ENCODE measurements at regions not wholly inside any gene's neighbourhood (a gene's known extent, or its start where the extent isn't known, plus 50 kb on each side); places are given as distances from the start of the nearest gene placed in this dataset.

DNA sequence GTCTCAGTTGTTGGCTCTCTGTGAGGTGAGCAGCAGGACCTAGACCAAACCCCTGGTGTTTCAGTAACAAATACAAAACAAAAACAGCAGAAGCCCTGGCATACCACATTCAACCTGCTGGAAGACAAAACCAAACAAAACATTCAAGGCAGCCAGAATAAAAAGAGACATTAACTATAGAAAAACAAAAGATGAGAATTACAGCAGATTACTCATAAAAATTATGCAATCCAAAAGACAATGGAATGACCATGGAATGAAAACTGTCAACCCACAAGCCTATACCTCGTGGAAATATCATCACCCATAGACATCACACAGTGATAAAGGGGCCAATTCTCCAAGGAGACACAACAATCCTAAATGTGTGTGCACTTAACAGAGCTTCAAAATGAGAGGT, 106.0 kb upstream of the IQSEC1 start:
- DNase-seq (ENCODE audit: low read depth in 1 of 2, low spot score in 2 of 2) = no peak
- H3K27ac ChIP-seq = no peak overlapping the region
- H3K27me3 ChIP-seq (replicated peaks) = no peaks in the 10 kb centered on the region
- H3K9me3 ChIP-seq (replicated peaks) = 0 out of 2 replicates have a peak, but pooled peaks cover 6% of the 10 kb centered on the region
- no peaks in the 10 kb centered on the region for H3K4me1 ChIP-seq (replicated peaks)
- no peak overlapping the region for H3K4me3 ChIP-seq
- no peaks in the 10 kb centered on the region for H3K36me3 ChIP-seq

DNA sequence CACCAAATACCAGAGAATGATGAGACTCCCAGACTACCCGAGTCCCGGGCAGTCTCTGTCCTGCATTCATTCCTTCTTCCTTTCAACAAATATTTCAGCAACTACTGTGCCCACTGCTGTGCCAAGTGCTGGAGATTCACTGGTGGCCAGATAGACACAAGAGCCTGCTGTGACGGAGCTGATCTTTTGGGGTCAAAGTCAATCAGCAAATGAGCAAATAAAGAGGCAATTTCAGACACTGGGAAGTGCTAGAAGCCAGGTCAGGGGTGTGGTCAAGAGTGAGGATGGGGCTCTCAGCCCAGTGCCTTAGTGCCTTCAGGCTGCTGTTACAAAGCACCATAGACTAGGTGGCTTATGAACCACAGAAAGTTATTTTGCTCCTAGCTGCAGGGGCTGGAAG, 104.9 kb upstream of the IQSEC1 start:
- H3K27me3 ChIP-seq (replicated peaks) = no peaks in the 10 kb centered on the region
- DNase-seq (ENCODE audit: low read depth in 1 of 2, low spot score in 2 of 2) = no peak
- H3K27ac ChIP-seq = no peak overlapping the region
- 0 out of 2 replicates have a peak, but pooled peaks cover 6% of the 10 kb centered on the region for H3K9me3 ChIP-seq (replicated peaks)
- H3K4me3 ChIP-seq = no peak overlapping the region
- H3K4me1 ChIP-seq (replicated peaks) = no peaks in the 10 kb centered on the region
- H3K36me3 ChIP-seq = no peaks in the 10 kb centered on the region

DNA sequence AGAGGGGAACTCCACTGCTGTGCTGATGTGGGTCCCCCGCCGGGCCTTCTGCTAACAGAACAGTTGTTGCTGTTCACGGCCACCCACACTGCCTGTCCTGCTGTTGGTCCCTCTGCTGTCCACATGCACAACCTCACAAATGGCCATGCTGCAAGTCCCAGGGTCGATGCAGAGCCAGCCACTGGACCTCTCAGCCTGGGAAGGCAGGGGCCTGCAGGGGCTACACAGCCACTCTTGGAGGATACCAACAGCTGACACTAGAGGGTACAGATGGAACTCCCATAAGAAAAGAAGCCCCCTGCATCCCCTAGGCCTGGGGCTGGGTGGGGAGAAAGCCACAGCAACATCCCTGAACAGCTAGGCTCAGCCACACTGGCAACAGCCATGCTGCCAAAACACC, 104.4 kb upstream of the IQSEC1 start:
- Histone ChIP-seq H3K36me3 (no peaks in the 10 kb centered on the region), H3K4me1 (replicated peaks) (no peaks in the 10 kb centered on the region), H3K27ac (no peak overlapping the region), H3K27me3 (replicated peaks) (no peaks in the 10 kb centered on the region), H3K4me3 (no peak overlapping the region), H3K9me3 (replicated peaks) (0 out of 2 replicates have a peak, but pooled peaks cover 6% of the 10 kb centered on the region)
- DNase-seq (ENCODE audit: low read depth in 1 of 2, low spot score in 2 of 2) = no peak

DNA sequence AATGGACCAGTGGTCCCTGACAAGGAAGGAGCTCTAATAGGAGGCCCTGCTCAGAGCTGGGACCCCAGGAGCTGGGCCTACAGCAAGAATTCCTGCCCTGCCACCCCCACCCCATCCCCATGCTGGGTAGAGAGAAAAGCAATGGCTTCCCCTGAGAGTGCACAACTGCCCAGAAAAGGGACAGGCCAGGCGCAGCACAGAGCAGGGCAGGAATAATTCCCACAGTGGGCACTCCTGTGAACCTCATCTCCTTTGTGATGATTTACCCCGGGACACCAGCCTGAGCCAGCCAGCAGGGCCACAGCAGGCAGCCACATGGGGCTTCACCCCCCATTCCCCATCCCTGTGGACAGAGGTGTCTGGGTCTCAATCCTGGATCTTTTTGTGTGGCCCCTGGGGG, 104.0 kb upstream of the IQSEC1 start:
- Histone ChIP-seq H3K4me3 (no peak overlapping the region), H3K36me3 (no peaks in the 10 kb centered on the region), H3K27ac (no peak overlapping the region), H3K4me1 (replicated peaks) (no peaks in the 10 kb centered on the region), H3K27me3 (replicated peaks) (no peaks in the 10 kb centered on the region), H3K9me3 (replicated peaks) (0 out of 2 replicates have a peak, but pooled peaks cover 6% of the 10 kb centered on the region)
- DNase-seq (ENCODE audit: low read depth in 1 of 2, low spot score in 2 of 2) = no peak

DNA sequence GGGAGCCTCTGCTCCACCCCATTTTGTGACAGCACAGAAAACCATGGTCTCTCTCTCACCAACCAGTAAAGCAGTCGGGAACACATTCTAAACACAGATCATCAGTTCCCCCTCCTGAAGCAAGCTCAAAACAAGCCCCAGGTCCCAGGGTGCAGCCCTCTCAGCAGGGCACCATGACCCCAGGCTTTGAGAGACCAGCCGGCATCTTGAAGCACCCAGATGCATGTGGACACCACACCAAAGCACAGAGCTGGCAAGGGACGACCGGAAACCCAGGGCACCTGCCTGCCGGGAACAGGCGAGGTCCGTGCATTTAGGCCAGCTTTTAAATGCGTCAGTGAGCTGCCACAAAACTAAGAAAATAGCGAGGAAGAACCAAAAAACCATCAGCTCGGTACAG, 103.2 kb upstream of the IQSEC1 start:
- DNase-seq (ENCODE audit: low read depth in 1 of 2, low spot score in 2 of 2) = no peak

DNA sequence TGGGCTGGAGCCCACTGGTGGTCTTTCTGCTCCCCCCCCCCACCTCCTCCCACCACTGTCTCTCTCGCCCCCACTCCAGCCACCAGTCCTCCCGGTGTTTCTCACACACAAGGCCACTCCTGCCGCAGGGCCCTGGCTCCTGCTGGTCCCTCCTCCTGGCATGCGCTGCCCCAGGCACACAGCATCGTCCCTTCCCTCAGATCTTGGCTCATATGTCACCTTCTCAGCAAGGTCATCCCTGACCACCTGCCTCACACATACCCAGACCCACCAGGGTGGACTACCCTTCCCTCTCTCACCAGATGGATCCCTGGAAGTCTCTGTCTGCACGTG, 101.5 kb upstream of the IQSEC1 start:
- H3K27ac ChIP-seq = no peak overlapping the region
- H3K27me3 ChIP-seq (replicated peaks) = no peaks in the 10 kb centered on the region
- no peaks in the 10 kb centered on the region for H3K4me1 ChIP-seq (replicated peaks)
- H3K36me3 ChIP-seq = no peaks in the 10 kb centered on the region
- H3K4me3 ChIP-seq = no peak overlapping the region
- 0 out of 2 replicates have a peak, but pooled peaks cover 6% of the 10 kb centered on the region for H3K9me3 ChIP-seq (replicated peaks)
- DNase-seq (ENCODE audit: low read depth in 1 of 2, low spot score in 2 of 2) = no peak

More for the DNA sequence above, 103.2 kb upstream of the IQSEC1 start:
- H3K36me3 ChIP-seq = no peaks in the 10 kb centered on the region
- no peaks in the 10 kb centered on the region for H3K4me1 ChIP-seq (replicated peaks)
- H3K9me3 ChIP-seq (replicated peaks) = 0 out of 2 replicates have a peak, but pooled peaks cover 6% of the 10 kb centered on the region
- no peak overlapping the region for H3K27ac ChIP-seq
- H3K27me3 ChIP-seq (replicated peaks) = no peaks in the 10 kb centered on the region
- H3K4me3 ChIP-seq = no peak overlapping the region

DNA sequence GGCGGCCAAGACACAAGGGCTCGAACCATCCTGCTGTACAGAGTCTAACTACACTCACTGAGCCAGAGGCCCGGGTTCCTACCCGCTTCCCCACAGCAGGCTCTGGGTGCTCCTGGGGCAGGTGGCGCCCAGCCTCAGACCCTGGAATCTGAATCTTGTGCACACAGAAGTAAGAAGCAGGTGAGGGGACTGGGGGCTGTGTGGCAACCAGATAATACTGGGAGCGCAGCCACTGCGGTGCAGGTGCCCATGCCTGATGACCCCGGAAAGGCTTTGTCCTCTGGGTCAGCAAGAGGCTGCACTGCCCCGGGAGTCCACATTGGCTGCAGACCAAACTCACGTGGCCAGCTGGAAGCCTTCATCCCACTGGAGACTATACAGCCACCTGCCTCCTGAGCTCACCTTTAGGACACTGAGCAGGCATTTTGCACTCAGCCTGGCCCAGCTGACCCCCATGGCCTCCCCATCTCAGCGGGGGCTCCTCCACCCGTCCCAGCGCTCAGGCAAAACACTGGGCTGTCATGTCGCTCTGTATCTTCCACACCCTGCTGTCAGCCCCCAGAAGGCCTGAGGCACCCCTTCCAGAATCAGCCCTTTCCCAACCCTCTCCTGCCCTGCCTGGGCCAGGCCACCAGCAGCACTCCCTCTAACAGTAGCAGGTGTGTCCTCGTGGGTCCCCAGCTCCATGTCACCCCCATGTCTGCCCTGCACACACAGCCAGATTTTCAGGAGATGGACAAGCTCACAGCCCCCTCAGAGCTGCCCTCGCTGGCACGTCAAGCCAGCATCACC, 101.0 kb upstream of the IQSEC1 start:
- DNase-seq (ENCODE audit: low read depth in 1 of 2, low spot score in 2 of 2) = no peak
- no peaks in the 10 kb centered on the region for H3K36me3 ChIP-seq
- H3K27me3 ChIP-seq (replicated peaks) = no peaks in the 10 kb centered on the region
- H3K4me1 ChIP-seq (replicated peaks) = no peaks in the 10 kb centered on the region
- H3K27ac ChIP-seq = no peak overlapping the region
- 0 out of 2 replicates have a peak, but pooled peaks cover 5% of the 10 kb centered on the region for H3K9me3 ChIP-seq (replicated peaks)
- no peak overlapping the region for H3K4me3 ChIP-seq

DNA sequence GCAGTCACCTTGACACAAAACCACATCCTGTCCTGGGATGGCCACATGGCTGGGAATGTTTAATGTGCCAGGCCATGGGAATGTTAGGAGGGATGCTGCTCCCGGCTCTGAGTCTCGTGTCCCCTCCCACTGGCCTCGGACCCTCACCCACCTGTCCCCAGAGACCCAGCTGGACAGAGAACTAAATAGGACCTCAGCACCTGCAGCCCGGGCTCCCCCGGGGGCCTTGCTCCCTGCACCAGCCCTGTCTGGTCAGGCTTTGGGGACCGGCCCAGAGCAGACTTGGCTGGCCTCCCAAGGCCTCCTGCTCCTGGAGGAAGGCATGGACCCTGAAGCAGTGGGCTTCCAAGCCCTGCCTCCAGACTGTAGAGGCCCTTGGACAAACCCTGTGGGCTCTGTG, 100.0 kb upstream of the IQSEC1 start:
- Histone ChIP-seq H3K27ac (no peak overlapping the region), H3K4me1 (replicated peaks) (no peaks in the 10 kb centered on the region), H3K4me3 (no peak overlapping the region), H3K27me3 (replicated peaks) (no peaks in the 10 kb centered on the region), H3K36me3 (no peaks in the 10 kb centered on the region), H3K9me3 (replicated peaks) (no peaks in the 10 kb centered on the region)
- no peak for DNase-seq (ENCODE audit: low read depth in 1 of 2, low spot score in 2 of 2)

DNA sequence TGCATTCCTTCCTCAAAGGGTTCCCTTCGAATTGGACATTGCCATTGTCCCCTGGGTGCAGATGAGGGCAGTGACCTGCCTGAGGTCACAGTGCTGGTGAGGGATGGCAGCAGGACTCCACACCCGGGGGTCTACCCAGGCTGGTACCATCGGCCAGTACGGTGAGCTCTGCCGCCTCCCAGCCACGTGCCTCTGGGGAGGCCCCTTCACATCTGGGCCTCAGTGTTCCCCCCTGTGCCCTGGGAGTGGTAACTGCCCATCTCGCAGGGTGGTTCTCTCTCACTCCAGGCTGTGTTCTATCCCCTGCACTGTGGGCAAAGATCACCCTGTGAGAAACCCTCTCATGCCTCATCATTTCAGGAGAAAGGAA, 99.4 kb upstream of the IQSEC1 start:
- Histone ChIP-seq H3K27me3 (replicated peaks) (no peaks in the 10 kb centered on the region), H3K9me3 (replicated peaks) (no peaks in the 10 kb centered on the region), H3K36me3 (no peaks in the 10 kb centered on the region), H3K4me1 (replicated peaks) (no peaks in the 10 kb centered on the region), H3K4me3 (no peak overlapping the region), H3K27ac (no peak overlapping the region)
- DNase-seq (ENCODE audit: low read depth in 1 of 2, low spot score in 2 of 2) = no peak

DNA sequence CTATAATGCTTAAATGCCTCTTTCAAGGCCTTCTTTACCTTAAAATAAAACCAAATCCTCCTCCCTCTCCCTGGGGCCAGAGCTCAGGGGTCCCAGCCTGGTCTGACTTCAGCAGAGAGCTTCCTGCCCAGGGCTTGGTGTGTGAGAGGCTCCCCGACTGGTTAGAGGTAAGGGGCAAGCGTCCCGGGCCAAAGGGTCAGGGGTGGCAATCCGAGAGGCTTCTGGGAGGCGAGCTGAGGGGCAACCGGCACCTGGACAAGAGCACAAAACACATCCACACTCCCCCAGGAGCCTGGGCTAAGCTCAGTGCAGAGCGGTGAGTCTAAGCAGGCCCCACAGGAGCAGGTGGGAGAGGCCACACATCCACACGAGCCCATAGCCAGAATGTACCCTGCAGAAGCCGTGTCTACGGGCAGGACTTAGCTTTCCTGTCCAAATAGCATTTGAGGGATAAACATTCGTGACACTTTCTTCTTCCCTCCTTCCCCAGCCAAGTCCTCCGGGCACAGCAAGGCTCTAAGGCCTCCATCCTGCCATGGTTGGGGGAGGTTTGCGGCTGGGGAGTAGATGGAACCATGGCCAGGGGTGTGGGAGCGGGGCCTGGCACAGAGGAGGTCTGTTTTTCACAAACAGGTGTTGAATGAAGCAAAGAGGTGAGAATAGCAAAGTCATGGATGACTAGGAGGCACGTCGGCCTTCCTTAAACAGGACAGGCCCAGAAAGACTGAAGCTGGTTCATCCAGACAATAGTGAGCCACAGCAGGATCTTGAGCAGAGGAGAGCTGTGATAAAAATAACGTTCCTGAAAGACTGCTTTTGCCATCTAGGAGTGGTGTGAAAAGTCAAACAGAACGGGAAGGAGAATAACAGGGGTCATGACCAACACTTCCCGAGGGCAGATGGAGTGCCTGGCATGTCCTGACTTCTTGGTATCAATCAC, 98.7 kb upstream of the IQSEC1 start:
- Histone ChIP-seq H3K4me1 (replicated peaks) (no peaks in the 10 kb centered on the region), H3K27ac (no peak overlapping the region), H3K9me3 (replicated peaks) (no peaks in the 10 kb centered on the region), H3K36me3 (no peaks in the 10 kb centered on the region), H3K27me3 (replicated peaks) (no peaks in the 10 kb centered on the region), H3K4me3 (no peak overlapping the region)
- no peak for DNase-seq (ENCODE audit: low read depth in 1 of 2, low spot score in 2 of 2)

DNA sequence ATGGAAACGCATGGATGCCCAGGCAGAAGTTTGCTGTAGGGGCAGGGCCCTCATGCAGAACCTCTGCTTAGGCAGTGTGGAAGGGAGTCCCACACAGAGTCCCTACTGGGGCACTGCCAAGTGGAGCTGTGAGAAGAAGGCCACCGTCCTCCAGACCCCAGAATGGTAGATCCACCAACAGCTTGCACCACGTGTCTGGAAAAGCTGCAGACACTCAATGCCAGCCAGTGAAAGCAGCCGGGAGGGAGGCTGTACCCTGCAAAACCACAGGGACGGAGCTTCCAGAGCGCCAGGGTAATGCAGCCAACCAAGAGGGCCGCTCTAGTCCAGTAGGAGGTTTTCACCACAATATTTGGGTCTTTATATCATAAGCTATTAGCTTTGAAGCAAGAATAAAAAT, 97.1 kb upstream of the IQSEC1 start:
- Histone ChIP-seq H3K27me3 (replicated peaks) (no peaks in the 10 kb centered on the region), H3K4me1 (replicated peaks) (no peaks in the 10 kb centered on the region), H3K27ac (no peak overlapping the region), H3K4me3 (no peak overlapping the region), H3K9me3 (replicated peaks) (no peaks in the 10 kb centered on the region), H3K36me3 (no peaks in the 10 kb centered on the region)
- no peak for DNase-seq (ENCODE audit: low read depth in 1 of 2, low spot score in 2 of 2)

DNA sequence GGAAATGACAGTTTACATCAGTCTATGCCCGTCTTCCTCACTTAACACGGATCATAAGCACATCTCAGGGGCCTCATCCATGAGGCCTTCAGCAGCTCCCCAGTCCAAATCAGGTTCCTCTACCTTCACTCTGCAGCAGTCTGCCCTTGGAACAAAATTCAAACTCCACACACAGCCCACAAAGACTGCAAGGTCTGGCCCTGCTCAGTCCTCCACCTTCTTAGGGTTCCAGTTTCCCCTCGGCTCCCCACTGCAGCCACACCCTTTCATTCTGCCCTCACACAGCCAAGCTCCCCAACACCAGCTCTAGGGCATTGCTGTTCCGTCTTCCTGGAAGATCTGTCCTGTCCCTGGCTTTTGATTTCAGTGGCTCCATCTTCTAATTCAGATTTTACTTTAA, 95.2 kb upstream of the IQSEC1 start:
- H3K4me1 ChIP-seq (replicated peaks) = no peaks in the 10 kb centered on the region
- no peaks in the 10 kb centered on the region for H3K27me3 ChIP-seq (replicated peaks)
- no peaks in the 10 kb centered on the region for H3K9me3 ChIP-seq (replicated peaks)
- no peak for DNase-seq (ENCODE audit: low read depth in 1 of 2, low spot score in 2 of 2)
- no peaks in the 10 kb centered on the region for H3K36me3 ChIP-seq
- H3K27ac ChIP-seq = no peak overlapping the region
- H3K4me3 ChIP-seq = no peak overlapping the region

DNA sequence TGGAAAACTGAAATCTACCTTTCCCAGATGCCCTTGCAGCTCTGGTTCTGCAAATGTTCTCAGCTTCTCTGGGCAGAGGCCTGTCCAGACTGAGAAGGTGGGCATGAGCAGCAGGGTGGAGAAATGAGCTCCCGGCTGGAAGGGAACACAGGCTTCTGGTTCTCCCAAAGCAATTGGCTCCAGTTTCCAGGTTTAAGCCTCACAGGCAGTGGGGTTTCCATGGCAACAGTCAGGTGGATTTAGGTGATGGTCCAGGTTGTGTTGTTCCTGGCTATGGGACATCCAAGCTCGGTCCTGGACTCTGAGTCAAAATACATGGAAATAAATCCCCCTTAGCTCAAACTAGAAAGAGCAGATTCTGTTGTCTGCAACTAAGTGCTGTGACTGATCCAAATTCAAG, 94.6 kb upstream of the IQSEC1 start:
- H3K4me3 ChIP-seq = no peak overlapping the region
- H3K4me1 ChIP-seq (replicated peaks) = no peaks in the 10 kb centered on the region
- H3K36me3 ChIP-seq = no peaks in the 10 kb centered on the region
- no peak for DNase-seq (ENCODE audit: low read depth in 1 of 2, low spot score in 2 of 2)
- no peaks in the 10 kb centered on the region for H3K27me3 ChIP-seq (replicated peaks)
- no peaks in the 10 kb centered on the region for H3K9me3 ChIP-seq (replicated peaks)
- H3K27ac ChIP-seq = no peak overlapping the region

DNA sequence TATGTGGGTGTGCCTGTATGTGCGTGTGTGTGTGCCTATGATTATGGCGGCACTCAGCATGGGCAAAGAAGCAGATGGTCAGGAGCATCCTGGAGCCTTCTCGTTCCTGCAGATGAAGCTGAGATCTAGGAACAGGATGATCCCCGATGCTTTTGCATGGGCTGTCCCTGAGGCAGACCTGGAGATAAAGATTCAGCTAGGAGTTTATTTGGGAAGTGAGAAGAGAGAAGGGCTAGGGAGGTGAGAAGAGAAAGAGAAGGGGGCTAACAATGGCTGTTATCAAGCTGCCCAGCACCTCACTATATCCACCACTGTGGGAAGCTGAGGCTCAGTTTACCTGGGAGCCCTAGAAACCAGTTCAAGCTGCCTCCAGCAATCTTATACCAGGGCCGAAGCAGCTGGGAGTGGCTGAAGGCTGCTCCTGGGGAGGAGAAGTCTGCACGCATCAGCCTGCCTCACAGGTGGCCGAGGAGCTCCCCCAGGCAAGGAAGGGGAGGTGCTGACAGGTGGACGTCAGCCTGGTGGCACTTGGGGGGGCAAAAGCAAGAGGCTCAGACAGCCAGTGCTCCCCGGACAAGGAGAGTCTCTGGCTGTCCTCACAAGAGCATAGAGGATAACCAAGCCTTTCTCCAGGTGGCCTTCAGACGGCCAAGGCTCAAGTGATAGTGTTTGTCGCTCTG, 94.0 kb upstream of the IQSEC1 start:
- no peak for DNase-seq (ENCODE audit: low read depth in 1 of 2, low spot score in 2 of 2)
- H3K4me1 ChIP-seq (replicated peaks) = no peaks in the 10 kb centered on the region
- H3K27me3 ChIP-seq (replicated peaks) = no peaks in the 10 kb centered on the region
- H3K36me3 ChIP-seq = no peaks in the 10 kb centered on the region
- H3K27ac ChIP-seq = no peak overlapping the region
- no peak overlapping the region for H3K4me3 ChIP-seq
- no peaks in the 10 kb centered on the region for H3K9me3 ChIP-seq (replicated peaks)
